Loucy (cell line): ENCODE measurements at regions not wholly inside any gene's neighbourhood (a gene's known extent, or its start where the extent isn't known, plus 50 kb on each side); places are given as distances from the start of the nearest gene placed in this dataset.

Source experiments
- H2AFZ ChIP-seq: fragments of 200-600 bp; sonication (generic); 2 replicates; pipeline ENCODE4 v1.6.0; 2016; ENCODE audit warnings: antibody characterized with exemption, mild to moderate bottlenecking, low read length, moderate library complexity
- H3F3A ChIP-seq: fragments of 200-600 bp; 2 replicates; pipeline ENCODE4 v1.6.0; 2016; ENCODE audit warnings: antibody characterized with exemption, low read depth, mild to moderate bottlenecking
- H3K27me3 ChIP-seq: fragments of 200-600 bp; sonication (generic); 2 replicates; pipeline ENCODE4 v1.6.1; 2014; ENCODE audit warnings: low read length, mild to moderate bottlenecking; ENCODE audit not compliant: insufficient read depth, poor library complexity, severe bottlenecking
- H3K36me3 ChIP-seq: fragments of 200-600 bp; sonication (generic); 2 replicates; pipeline ENCODE4 v1.6.1; 2016; ENCODE audit warnings: low read length; ENCODE audit not compliant: insufficient read depth
- H3K4me1 ChIP-seq: fragments of 200-600 bp; sonication (generic); 2 replicates; pipeline ENCODE4 v1.5.1; 2014; ENCODE audit warnings: low read length, mild to moderate bottlenecking; ENCODE audit not compliant: insufficient read depth, poor library complexity, severe bottlenecking
- H3K4me2 ChIP-seq: fragments of 200-600 bp; sonication (generic); 2 replicates; pipeline ENCODE4 v1.6.0; 2014; ENCODE audit warnings: antibody characterized with exemption, low read length, low read depth, mild to moderate bottlenecking; ENCODE audit not compliant: poor library complexity, severe bottlenecking
- H3K4me3 ChIP-seq: fragments of 200-600 bp; sonication (generic); 2 replicates; pipeline ENCODE4 v1.5.1; 2014; ENCODE audit warnings: low read length, mild to moderate bottlenecking, mixed read lengths; ENCODE audit not compliant: poor library complexity, severe bottlenecking
- H3K79me2 ChIP-seq: fragments of 200-600 bp; sonication (generic); 2 replicates; pipeline ENCODE4 v1.6.1; 2014; ENCODE audit warnings: low read length; ENCODE audit not compliant: insufficient read depth
- H3K9ac ChIP-seq: fragments of 200-600 bp; sonication (generic); 2 replicates; pipeline ENCODE4 v1.6.0; 2014; ENCODE audit warnings: mild to moderate bottlenecking, low read depth, low read length, moderate library complexity; ENCODE audit not compliant: poor library complexity, severe bottlenecking
- H3K9me2 ChIP-seq: fragments of 200-600 bp; sonication (generic); replicated peaks from 2 replicates; pipeline ENCODE4 v1.6.1; 2016; ENCODE audit warnings: low read depth, low read length, mixed read lengths
- H3K9me3 ChIP-seq: fragments of 200-600 bp; sonication (generic); 2 replicates; pipeline ENCODE4 v1.6.1; 2014; ENCODE audit warnings: mild to moderate bottlenecking, antibody characterized with exemption, low read length, low read depth; ENCODE audit not compliant: insufficient read depth
- H4K20me1 ChIP-seq: fragments of 200-600 bp; sonication (generic); 2 replicates; pipeline ENCODE4 v1.6.0; 2014; ENCODE audit warnings: antibody characterized with exemption, low read length, mild to moderate bottlenecking; ENCODE audit not compliant: insufficient read depth, poor library complexity, severe bottlenecking
- CTCF ChIP-seq: fragments of 200-600 bp; sonication (generic); conservative IDR thresholded peaks from 2 replicates; pipeline ENCODE4 v1.5.1; 2014; ENCODE audit warnings: mild to moderate bottlenecking, antibody characterized with exemption, low read length
- EZH2phosphoT487 ChIP-seq: fragments of 200-600 bp; IDR thresholded peaks from 2 replicates; pipeline ENCODE4 v1.6.1; 2018; ENCODE audit warnings: antibody characterized with exemption, mild to moderate bottlenecking, moderate library complexity, borderline replicate concordance

- H3K4me1 ChIP-seq: no peaks in the 10 kb centered on the region
Measured at GRCh38 chr2:147509821-147510220, 335.0 kb upstream of the ACVR2A start.

DNA sequence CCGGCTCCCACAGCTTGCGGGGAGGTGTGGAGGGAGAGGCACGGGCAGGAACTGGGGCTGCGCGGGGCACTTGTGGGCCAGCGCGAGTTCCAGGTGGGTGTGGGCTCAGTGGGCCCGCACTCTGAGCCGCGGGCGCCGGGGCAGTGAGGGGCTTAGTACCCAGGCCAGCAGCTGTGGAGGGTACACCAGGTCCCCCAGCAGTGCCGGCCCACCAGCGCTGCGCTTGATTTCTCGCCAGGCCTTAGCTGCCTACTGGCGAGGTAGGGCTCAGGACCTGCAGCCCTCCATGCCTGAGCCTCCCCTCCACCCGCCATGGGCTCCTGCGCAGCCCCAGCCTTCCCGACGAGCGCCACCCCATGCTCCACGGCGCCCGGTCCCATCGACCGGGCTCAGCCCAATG is 337.9 kb upstream of the ACVR2A start:
- no peaks in the 10 kb centered on the region for H4K20me1 ChIP-seq
- no peaks in the 10 kb centered on the region for H3F3A ChIP-seq
- H3K9me2 ChIP-seq: no peaks in the 10 kb centered on the region
- no peaks in the 10 kb centered on the region for H3K9me3 ChIP-seq
- H3K4me1 ChIP-seq: no peaks in the 10 kb centered on the region
- no peak overlapping the region for H3K9ac ChIP-seq
- no peak overlapping the region for H3K4me3 ChIP-seq
- H2AFZ ChIP-seq: no peak overlapping the region
- H3K36me3 ChIP-seq: no peaks in the 10 kb centered on the region
- no peaks in the 10 kb centered on the region for H3K27me3 ChIP-seq
- no peaks in the 10 kb centered on the region for H3K79me2 ChIP-seq
- no peak overlapping the region for H3K4me2 ChIP-seq
- TF ChIP-seq CTCF (no peak), EZH2phosphoT487 (no peak)

More at GRCh38 chr2:147509821-147510220, 335.0 kb upstream of the ACVR2A start:
- Histone ChIP-seq H3K4me2 (no peak overlapping the region), H3K9me3 (no peaks in the 10 kb centered on the region), H3K4me3 (no peak overlapping the region), H3K9me2 (no peaks in the 10 kb centered on the region), H3K36me3 (no peaks in the 10 kb centered on the region), H2AFZ (no peak overlapping the region), H3F3A (no peaks in the 10 kb centered on the region), H3K9ac (no peak overlapping the region), H3K27me3 (no peaks in the 10 kb centered on the region), H3K79me2 (no peaks in the 10 kb centered on the region), H4K20me1 (no peaks in the 10 kb centered on the region)
- TF ChIP-seq CTCF (no peak), EZH2phosphoT487 (no peak)

DNA sequence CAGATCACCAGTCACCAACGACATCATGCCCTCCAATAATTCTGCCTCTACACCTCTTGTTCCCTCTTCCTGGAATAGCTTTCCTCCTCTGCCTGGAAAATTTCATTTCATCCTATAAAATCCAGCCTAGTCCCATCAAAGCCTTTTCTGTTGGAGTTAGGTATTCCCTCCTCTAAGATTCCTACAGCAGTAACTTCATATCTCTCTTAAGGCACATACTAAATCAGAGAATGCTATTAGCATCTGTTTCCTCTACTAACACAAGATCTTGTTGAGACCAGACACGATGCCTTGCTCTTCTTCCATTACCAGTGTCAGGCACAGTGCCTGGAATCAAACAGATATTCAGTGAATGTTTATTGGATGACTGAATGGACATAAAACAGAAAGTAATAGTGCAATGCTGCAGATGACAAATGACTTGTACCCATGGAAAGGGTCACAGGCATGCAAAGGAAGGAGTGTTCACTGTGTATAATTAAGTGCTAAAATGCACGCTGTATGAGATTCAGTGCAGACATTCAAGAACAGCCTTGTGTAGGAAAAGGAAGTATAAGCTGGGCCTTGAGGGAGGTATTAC is 342.0 kb upstream of the ACVR2A start:
- Histone ChIP-seq H4K20me1 (no peaks in the 10 kb centered on the region), H3K4me3 (no peak overlapping the region), H3K9me2 (no peaks in the 10 kb centered on the region), H3K9ac (no peak overlapping the region), H3K4me2 (no peak overlapping the region), H3K36me3 (no peaks in the 10 kb centered on the region), H3K4me1 (no peaks in the 10 kb centered on the region), H3K27me3 (no peaks in the 10 kb centered on the region), H3K9me3 (no peaks in the 10 kb centered on the region), H3F3A (no peaks in the 10 kb centered on the region), H3K79me2 (no peaks in the 10 kb centered on the region), H2AFZ (no peak overlapping the region)
- TF ChIP-seq CTCF: no peak
- TF ChIP-seq EZH2phosphoT487: no peak
